Left lung (tissue), 4 donors: ENCODE measurements at regions not wholly inside any gene's neighbourhood (a gene's known extent, or its start where the extent isn't known, plus 50 kb on each side); places are given as distances from the start of the nearest gene placed in this dataset.

Experiments used
- ATAC-seq: fragments of 200-7000 bp; cut with Tn5 transposase; one replicate; pipeline ENCODE4 v1.9.1; 2020; ENCODE audit warnings: moderate library complexity
- DNase-seq, 4 donors: peaks; one replicate each; pipeline ENCODE4 v3.0.0-alpha.2; 2013 to 2020
- H3K27ac ChIP-seq, 2 donors: fragments of 200-600 bp; sonication (generic) in 1 of 2; one replicate each; pipeline versions ENCODE4 v1.5.0 to v1.8.0; 2020 to 2021
- H3K27me3 ChIP-seq, 2 donors: fragments of 200-600 bp; sonication (generic) in 1 of 2; one replicate each; pipeline versions ENCODE4 v1.5.0 to v1.8.0; 2020 to 2021
- H3K36me3 ChIP-seq, 2 donors: fragments of 200-600 bp; sonication (generic) in 1 of 2; one replicate each; pipeline versions ENCODE4 v1.5.0 to v1.8.0; 2020 to 2021
- H3K4me1 ChIP-seq, 2 donors: fragments of 200-600 bp; one replicate each; pipeline ENCODE4 v1.8.0; 2021
- H3K4me3 ChIP-seq, 2 donors: fragments of 200-600 bp; sonication (generic) in 1 of 2; one replicate each; pipeline versions ENCODE4 v1.5.0 to v1.8.0; 2020 to 2021; ENCODE audit warnings: mild to moderate bottlenecking in 1 of 2
- H3K9me3 ChIP-seq, 2 donors: fragments of 200-600 bp; sonication (generic) in 1 of 2; one replicate each; pipeline versions ENCODE4 v1.5.0 to v1.8.0; 2020 to 2021
- intact Hi-C, 2 donors: fragments of 100-400 bp; cut with DNase I; formaldehyde crosslinking; loops; one replicate each; pipeline versions ENCODE4 v1.11.2 to v1.14.2; 2022
- TF ChIP-seq, protein P1 (sequence below), 2 donors: fragments of 200-600 bp; sonication (generic) in 1 of 2; IDR thresholded peaks; one replicate each; pipeline versions ENCODE4 v1.5.0 to v1.8.0; 2021; ENCODE audit warnings: antibody characterized with exemption in 2 of 2
- donor health status: DM: no; HTN: yes; CAD: no.
- donor health status: DM: no; HTN: no; CAD: no.

DNA sequence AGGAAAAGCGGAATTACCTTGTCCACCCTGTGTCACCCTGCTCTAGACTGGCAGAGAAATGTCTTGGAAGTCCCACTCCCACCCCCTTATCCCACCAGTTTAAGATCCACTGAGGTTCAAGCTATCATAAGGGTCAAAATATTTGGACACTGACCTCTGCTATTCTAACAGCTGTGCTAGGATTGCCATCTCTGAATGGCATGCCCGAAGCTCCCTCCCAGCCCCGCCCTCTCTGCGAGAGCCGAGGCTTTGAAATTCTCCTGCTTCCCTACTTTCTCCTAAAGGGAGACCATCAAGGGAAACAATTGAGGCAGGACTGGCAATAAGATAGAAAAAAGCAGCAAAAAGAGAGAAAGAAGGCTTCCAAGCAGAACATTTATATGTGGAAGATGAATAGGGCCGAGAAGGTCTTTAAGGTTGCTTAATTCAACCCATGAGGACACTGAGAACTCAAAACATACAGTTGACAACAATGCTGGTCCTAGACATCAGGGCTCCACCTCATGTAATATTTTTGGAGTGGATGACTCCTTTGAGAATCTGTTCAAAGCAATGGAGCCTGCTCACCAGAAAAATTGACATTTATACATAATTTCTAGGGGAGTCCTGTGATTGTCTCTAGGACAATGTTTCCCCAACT is 338.7 kb upstream of the F9 start:
- Histone ChIP-seq H3K4me1 (no peaks in the 10 kb centered on the region), H3K27ac (no peak overlapping the region), H3K36me3 (no peaks in the 10 kb centered on the region), H3K4me3 (no peak overlapping the region), H3K9me3 (no peaks in the 10 kb centered on the region), H3K27me3 (peaks cover 13 to 28% of the 10 kb centered on the region in 2 donors)
- DNase-seq, result no peak
- intact Hi-C loops, result no loop called here
- TF ChIP-seq, protein P1, sequence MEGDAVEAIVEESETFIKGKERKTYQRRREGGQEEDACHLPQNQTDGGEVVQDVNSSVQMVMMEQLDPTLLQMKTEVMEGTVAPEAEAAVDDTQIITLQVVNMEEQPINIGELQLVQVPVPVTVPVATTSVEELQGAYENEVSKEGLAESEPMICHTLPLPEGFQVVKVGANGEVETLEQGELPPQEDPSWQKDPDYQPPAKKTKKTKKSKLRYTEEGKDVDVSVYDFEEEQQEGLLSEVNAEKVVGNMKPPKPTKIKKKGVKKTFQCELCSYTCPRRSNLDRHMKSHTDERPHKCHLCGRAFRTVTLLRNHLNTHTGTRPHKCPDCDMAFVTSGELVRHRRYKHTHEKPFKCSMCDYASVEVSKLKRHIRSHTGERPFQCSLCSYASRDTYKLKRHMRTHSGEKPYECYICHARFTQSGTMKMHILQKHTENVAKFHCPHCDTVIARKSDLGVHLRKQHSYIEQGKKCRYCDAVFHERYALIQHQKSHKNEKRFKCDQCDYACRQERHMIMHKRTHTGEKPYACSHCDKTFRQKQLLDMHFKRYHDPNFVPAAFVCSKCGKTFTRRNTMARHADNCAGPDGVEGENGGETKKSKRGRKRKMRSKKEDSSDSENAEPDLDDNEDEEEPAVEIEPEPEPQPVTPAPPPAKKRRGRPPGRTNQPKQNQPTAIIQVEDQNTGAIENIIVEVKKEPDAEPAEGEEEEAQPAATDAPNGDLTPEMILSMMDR (IDR thresholded peaks at IDR 0.05), result no peak
- no peak for ATAC-seq

DNA sequence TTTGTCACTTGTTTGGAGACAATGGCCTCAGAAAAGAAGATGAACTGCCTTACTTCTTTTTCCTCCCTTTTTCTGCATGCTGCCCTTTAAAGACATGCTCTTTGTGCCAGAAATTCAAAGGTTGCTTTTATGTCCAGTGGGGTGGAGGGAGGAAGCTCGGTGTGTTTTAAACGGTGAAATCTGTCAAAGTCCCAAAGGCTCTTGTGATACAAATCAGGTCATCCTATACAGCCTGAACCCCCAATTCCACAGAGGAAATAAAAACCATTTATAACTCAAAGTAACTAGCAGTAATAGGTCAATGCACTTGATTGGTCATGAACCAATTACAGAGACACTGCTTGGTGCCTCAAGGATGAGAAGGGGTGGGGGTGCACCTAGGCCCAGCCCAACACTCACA is 339.3 kb upstream of the F9 start:
- H3K4me1 ChIP-seq, result no peaks in the 10 kb centered on the region
- no peak for DNase-seq
- H3K9me3 ChIP-seq, result no peaks in the 10 kb centered on the region
- no peaks in the 10 kb centered on the region for H3K36me3 ChIP-seq
- no peak overlapping the region for H3K4me3 ChIP-seq
- intact Hi-C loops, result no loop called here
- no peak for ATAC-seq
- peaks cover 13 to 22% of the 10 kb centered on the region in 2 donors for H3K27me3 ChIP-seq
- no peak overlapping the region for H3K27ac ChIP-seq
- TF ChIP-seq, protein P1 (IDR thresholded peaks at IDR 0.05), result no peak

DNA sequence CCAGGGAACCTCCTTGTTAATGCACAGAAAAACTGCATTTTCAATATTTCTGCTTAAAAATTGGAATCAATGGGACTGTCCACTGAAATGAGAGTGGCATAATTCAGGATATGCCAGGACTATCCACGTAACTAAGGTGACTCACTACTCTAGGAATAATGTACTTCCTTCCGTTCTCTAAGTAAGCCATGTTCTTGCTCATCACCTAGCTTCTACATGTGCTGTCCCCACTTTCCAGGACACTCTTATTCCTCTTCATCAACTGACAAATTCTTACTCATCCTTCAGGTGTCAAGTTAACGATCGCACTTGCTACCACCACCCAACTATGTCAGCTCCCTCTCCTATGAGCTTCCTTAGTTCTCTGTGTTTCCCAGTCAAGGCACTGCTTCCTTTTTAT is 342.8 kb upstream of the F9 start:
- no peaks in the 10 kb centered on the region for H3K36me3 ChIP-seq
- TF ChIP-seq, protein P1 (IDR thresholded peaks at IDR 0.05), result no peak
- H3K4me1 ChIP-seq, result no peaks in the 10 kb centered on the region
- no peak overlapping the region for H3K4me3 ChIP-seq
- DNase-seq (no peak), ATAC-seq (no peak)
- intact Hi-C loops, result no loop called here
- no peaks in the 10 kb centered on the region for H3K9me3 ChIP-seq
- no peaks in the 10 kb centered on the region for H3K27me3 ChIP-seq
- H3K27ac ChIP-seq, result no peak overlapping the region

DNA sequence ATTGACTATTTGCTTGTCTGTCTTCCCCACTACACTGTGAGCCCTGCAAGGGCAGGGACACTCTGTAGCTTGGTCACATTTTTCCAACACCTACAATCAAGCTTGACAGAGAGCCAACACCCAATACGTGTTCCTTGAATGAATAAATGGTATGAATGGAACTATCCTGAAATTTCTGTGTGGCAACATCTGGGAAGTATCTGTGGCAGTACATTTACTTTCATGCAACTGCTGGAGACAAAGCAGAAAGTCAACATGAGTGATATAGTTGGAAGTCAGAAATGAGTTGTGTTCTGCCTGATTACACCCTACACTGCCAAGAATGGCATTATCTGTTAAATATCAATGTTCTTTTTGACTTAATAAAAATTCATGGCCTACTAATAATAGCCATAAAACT is 343.5 kb upstream of the F9 start:
- no peaks in the 10 kb centered on the region for H3K36me3 ChIP-seq
- peak in 1 of 4 donors; percentile 7 for DNase-seq
- TF ChIP-seq, protein P1 (IDR thresholded peaks at IDR 0.05), result no peak

DNA sequence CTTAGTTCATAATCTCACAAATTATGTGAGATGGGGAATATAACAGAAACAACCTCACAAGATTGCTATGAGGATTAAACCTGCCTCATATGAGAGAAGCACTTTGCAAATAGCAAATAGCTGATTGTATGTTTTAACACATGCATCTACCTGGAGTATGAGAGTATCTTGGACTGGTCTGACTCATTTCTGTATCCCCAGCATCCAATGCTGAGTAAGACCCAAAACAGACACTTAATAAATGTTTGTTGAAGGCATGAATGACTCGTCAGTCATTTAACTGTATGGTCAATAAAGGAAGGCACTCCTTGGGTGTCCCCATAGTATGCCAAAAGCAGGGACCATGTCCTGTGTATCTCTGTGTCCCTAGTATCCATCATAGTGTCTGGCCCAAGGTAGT is 350.9 kb upstream of the F9 start:
- Histone ChIP-seq H3K36me3 (no peaks in the 10 kb centered on the region), H3K9me3 (no peaks in the 10 kb centered on the region), H3K27ac (no peak overlapping the region), H3K4me3 (no peak overlapping the region), H3K4me1 (no peaks in the 10 kb centered on the region), H3K27me3 (no peaks in the 10 kb centered on the region)
- ATAC-seq (no peak), DNase-seq (no peak)
- TF ChIP-seq, protein P1 (IDR thresholded peaks at IDR 0.05), result no peak
- intact Hi-C loops, result no loop called here

More for the DNA sequence above, 343.5 kb upstream of the F9 start:
- intact Hi-C loops, result no loop called here
- ATAC-seq, result no peak
- no peaks in the 10 kb centered on the region for H3K9me3 ChIP-seq
- no peak overlapping the region for H3K4me3 ChIP-seq
- H3K4me1 ChIP-seq, result no peaks in the 10 kb centered on the region
- H3K27ac ChIP-seq, result no peak overlapping the region
- no peaks in the 10 kb centered on the region for H3K27me3 ChIP-seq
